ENCODE measurements at regions not wholly inside any gene's neighbourhood (a gene's known extent, or its start where the extent isn't known, plus 50 kb on each side); places are given as distances from the start of the nearest gene placed in this dataset.

GRCh38 chr16:17532338-17532995 is 61.7 kb upstream of the XYLT1 start:
- H3K4me1 ChIP-seq, result no peaks in the 10 kb centered on the region
- no peak overlapping the region for H3K27ac ChIP-seq
- DNase-seq, result no peak
- no peaks in the 10 kb centered on the region for H3K36me3 ChIP-seq
- no peaks in the 10 kb centered on the region for H3K9me3 ChIP-seq
- H3K9ac ChIP-seq (ENCODE audit: low read depth in 2 of 2, low read length in 2 of 2), result no peak overlapping the region
- no peak overlapping the region for H3K4me3 ChIP-seq
- intact Hi-C loops (cut with DNase I), result no loop called here
- TF ChIP-seq, protein P1, sequence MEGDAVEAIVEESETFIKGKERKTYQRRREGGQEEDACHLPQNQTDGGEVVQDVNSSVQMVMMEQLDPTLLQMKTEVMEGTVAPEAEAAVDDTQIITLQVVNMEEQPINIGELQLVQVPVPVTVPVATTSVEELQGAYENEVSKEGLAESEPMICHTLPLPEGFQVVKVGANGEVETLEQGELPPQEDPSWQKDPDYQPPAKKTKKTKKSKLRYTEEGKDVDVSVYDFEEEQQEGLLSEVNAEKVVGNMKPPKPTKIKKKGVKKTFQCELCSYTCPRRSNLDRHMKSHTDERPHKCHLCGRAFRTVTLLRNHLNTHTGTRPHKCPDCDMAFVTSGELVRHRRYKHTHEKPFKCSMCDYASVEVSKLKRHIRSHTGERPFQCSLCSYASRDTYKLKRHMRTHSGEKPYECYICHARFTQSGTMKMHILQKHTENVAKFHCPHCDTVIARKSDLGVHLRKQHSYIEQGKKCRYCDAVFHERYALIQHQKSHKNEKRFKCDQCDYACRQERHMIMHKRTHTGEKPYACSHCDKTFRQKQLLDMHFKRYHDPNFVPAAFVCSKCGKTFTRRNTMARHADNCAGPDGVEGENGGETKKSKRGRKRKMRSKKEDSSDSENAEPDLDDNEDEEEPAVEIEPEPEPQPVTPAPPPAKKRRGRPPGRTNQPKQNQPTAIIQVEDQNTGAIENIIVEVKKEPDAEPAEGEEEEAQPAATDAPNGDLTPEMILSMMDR (IDR thresholded peaks at IDR 0.05), result no peak
- H3K27me3 ChIP-seq, result no peaks in the 10 kb centered on the region

DNA sequence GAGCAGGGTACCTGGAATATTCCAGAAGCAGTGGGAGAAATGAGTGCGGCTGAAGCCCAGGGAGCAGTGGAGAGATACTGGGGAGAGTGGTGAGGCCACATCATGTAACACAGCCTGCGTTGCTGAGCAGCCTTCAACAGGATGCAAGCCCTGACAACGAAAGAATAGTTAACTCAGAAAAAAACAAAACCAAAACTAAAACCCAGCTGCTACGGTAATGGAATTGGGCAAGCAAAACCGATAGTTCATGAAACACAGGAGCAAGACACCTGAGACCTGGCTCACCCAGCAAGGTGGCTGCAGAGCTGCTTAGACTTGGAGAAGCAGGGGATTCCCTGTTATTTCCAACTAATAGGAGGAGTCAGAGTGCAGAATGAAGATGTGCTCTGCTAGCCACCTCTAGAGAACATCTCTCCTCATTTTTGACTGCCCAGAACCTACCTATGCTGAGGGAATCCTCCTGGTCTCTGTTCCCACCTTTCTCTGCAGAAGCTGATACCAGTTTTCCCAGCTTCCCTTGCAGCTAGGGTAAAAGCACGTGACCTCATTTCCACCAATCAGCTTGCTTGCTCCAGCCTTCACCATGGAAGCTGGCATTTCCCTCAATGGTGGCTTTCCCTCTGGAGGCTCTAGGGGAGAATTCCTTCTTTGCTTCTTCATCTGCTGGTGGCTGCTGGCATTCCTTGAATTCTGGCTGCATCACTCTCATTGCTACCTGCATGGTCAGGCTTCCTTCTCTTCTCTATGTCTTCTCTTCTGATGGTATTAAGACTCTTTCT is 59.4 kb upstream of the XYLT1 start:
- H3K9ac ChIP-seq (ENCODE audit: low read depth in 2 of 2, low read length in 2 of 2), result no peak overlapping the region
- H3K36me3 ChIP-seq, result no peaks in the 10 kb centered on the region
- no peaks in the 10 kb centered on the region for H3K4me1 ChIP-seq
- TF ChIP-seq, protein P1 (IDR thresholded peaks at IDR 0.05), result no peak
- intact Hi-C loops (cut with DNase I), result no loop called here
- H3K27ac ChIP-seq, result no peak overlapping the region
- H3K4me3 ChIP-seq, result no peak overlapping the region
- H3K27me3 ChIP-seq, result no peaks in the 10 kb centered on the region
- no peak for DNase-seq
- no peaks in the 10 kb centered on the region for H3K9me3 ChIP-seq

DNA sequence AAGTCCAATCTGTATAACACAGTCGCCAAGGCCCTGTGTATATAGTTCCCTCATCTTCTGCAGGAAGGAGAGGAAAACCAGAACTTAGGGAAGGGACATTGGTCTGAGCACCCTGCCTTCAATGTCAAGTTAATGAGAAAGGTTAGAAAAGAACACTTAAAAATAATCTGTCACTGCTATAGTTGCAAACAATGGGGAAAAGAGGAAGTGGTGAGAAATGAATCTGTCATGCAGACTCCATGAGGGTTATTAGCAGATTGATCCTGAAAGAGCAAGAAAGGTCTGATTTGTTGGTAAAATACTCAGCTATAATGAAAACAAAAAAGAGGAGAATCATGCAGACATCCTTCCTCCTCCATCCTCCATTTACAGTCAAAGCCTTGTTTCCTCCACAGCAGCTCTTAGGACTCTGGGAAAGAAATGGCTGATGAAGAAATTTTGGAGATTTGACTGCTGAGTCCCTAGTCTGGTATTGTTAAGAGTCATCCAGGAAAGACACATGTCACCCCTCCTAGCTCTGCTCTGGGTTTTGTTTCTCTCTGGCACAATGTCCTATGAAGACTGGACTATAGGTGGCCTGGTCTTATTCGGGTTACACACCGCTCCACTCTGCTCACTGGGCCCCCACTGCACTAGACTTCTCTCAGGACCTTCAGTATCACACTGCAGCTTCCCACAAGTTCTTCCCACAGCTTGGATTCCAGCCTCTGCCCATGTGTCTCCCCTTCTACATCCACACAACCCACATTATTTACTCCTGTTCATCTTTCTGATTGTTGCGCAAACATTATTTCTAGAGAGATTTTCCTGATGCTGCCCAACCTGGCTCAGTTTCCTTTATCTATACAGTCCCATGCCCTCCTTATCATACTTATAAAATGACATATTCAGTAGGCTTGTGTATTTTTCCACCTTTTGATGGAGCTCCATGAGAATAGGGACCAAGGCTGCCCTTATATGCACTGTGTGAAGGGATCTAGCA is 56.5 kb upstream of the XYLT1 start:
- H3K27ac ChIP-seq, result no peak overlapping the region
- no peaks in the 10 kb centered on the region for H3K27me3 ChIP-seq
- intact Hi-C loops (cut with DNase I), result no loop called here
- no peaks in the 10 kb centered on the region for H3K9me3 ChIP-seq
- no peak for DNase-seq
- TF ChIP-seq, protein P1 (IDR thresholded peaks at IDR 0.05), result no peak
- H3K4me1 ChIP-seq, result no peaks in the 10 kb centered on the region
- no peak overlapping the region for H3K4me3 ChIP-seq
- H3K9ac ChIP-seq (ENCODE audit: low read depth in 2 of 2, low read length in 2 of 2), result no peak overlapping the region
- no peaks in the 10 kb centered on the region for H3K36me3 ChIP-seq

GRCh38 chr16:17524656-17525055 is 53.9 kb upstream of the XYLT1 start:
- no peak overlapping the region for H3K9ac ChIP-seq (ENCODE audit: low read depth in 2 of 2, low read length in 2 of 2)
- no peaks in the 10 kb centered on the region for H3K9me3 ChIP-seq
- no peak overlapping the region for H3K4me3 ChIP-seq
- H3K27me3 ChIP-seq, result no peaks in the 10 kb centered on the region
- H3K36me3 ChIP-seq, result no peaks in the 10 kb centered on the region
- no peaks in the 10 kb centered on the region for H3K4me1 ChIP-seq
- no peak for DNase-seq
- TF ChIP-seq, protein P1 (IDR thresholded peaks at IDR 0.05), result no peak
- H3K27ac ChIP-seq, result no peak overlapping the region
- intact Hi-C loops (cut with DNase I), result no loop called here

DNA sequence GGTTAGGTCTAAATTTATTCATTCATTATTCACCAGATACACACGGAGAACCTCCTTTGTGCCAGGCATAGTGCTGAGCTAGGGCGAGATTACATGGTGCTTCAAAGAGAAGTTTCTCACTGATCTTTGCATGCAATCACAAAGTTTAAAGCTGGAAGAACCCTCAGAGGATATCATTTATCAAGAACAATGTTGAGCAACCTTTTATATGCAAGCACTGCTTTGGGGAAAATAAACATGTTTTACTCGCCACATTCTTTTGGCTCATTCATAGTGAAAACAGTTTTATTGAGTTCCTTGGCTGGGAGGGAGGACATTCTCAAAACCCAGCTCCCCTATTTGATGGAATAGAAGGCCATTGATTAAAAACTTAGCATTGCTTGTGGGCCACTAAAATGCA is 49.8 kb upstream of the XYLT1 start:
- DNase-seq, result no peak
- no peak overlapping the region for H3K9ac ChIP-seq (ENCODE audit: low read depth in 2 of 2, low read length in 2 of 2)
- intact Hi-C loops (cut with DNase I), result no loop called here

More for the DNA sequence above, 49.8 kb upstream of the XYLT1 start:
- H3K4me1 ChIP-seq, result no peaks in the 10 kb centered on the region
- no peaks in the 10 kb centered on the region for H3K27me3 ChIP-seq
- no peak overlapping the region for H3K27ac ChIP-seq
- H3K9me3 ChIP-seq, result no peaks in the 10 kb centered on the region
- TF ChIP-seq, protein P1 (IDR thresholded peaks at IDR 0.05), result no peak
- no peak overlapping the region for H3K4me3 ChIP-seq
- no peaks in the 10 kb centered on the region for H3K36me3 ChIP-seq
